ENCODE measurements at regions not wholly inside any gene's neighbourhood (a gene's known extent, or its start where the extent isn't known, plus 50 kb on each side); places are given as distances from the start of the nearest gene placed in this dataset.

GRCh38 chr4:27366104-27366823, 505.6 kb downstream of the STIM2 start:
- Mint-ChIP-seq H3K4me1 (ENCODE audit: unreplicated experiment) (no peaks in the 10 kb centered on the region), H3K36me3 (no peaks in the 10 kb centered on the region), H3K27ac (no peak overlapping the region), H3K4me3 (no peak overlapping the region), H3K27me3 (no peaks in the 10 kb centered on the region), H3K9me3 (no peaks in the 10 kb centered on the region)
- TF ChIP-seq CTCF (conservative IDR thresholded peaks at IDR 0.05): no peak
- DNase-seq (ENCODE audit: extremely low spot score, unreplicated experiment): no peak

GRCh38 chr4:27368781-27369180, 508.1 kb downstream of the STIM2 start:
- Mint-ChIP-seq H3K27ac (no peak overlapping the region), H3K4me1 (ENCODE audit: unreplicated experiment) (no peaks in the 10 kb centered on the region), H3K36me3 (no peaks in the 10 kb centered on the region), H3K4me3 (no peak overlapping the region), H3K9me3 (no peaks in the 10 kb centered on the region), H3K27me3 (no peaks in the 10 kb centered on the region)
- DNase-seq (ENCODE audit: extremely low spot score, unreplicated experiment): no peak
- no peak for TF ChIP-seq CTCF (conservative IDR thresholded peaks at IDR 0.05)

DNA sequence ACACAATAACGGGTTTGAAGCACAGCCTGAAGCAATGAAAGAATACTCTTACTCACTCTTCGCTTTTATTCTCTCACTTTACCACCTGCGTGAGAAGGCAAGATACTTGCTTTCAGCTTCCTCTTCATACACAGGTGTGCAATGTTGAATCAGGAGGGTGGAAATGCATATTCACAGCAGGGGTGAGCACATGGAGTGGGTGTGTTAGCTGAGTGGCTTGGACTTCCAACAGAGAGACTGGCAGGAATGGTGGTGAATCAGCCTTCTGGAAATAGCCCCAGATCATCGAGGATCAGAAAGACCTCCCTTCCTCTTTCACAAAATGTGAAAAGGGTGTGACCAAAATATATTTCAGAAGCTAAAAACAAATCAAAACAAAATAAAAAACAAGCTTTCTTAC, 521.2 kb downstream of the STIM2 start:
- DNase-seq (ENCODE audit: extremely low spot score, unreplicated experiment): no peak
- Mint-ChIP-seq H3K27me3 (no peaks in the 10 kb centered on the region), H3K4me3 (no peak overlapping the region), H3K36me3 (no peaks in the 10 kb centered on the region), H3K9me3 (no peaks in the 10 kb centered on the region), H3K4me1 (ENCODE audit: unreplicated experiment) (no peaks in the 10 kb centered on the region), H3K27ac (no peak overlapping the region)
- no peak for TF ChIP-seq CTCF (conservative IDR thresholded peaks at IDR 0.05)

DNA sequence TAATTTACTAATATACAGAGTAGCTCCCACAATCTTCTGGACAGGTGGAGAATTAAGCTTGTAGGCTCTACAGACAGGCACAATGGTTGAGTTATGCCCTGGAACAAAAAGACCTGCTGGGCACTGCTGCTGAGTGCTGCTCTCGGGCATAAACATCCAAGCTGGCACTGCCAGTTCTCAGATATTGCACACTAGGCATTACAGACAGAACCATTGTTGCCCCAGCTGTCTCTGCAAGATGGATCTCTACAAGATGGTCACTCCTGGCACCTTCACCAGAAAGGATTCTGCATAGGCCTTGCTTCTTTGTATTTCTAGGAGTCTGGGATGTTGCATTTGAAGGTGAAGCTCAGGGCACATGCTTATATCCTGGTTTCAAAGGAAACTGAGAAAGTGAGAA, 527.1 kb downstream of the STIM2 start:
- H3K27me3 Mint-ChIP-seq: no peaks in the 10 kb centered on the region
- no peak overlapping the region for H3K27ac Mint-ChIP-seq
- H3K4me1 Mint-ChIP-seq (ENCODE audit: unreplicated experiment): no peaks in the 10 kb centered on the region
- H3K9me3 Mint-ChIP-seq: no peaks in the 10 kb centered on the region
- TF ChIP-seq CTCF (conservative IDR thresholded peaks at IDR 0.05): no peak
- DNase-seq (ENCODE audit: extremely low spot score, unreplicated experiment): no peak
- no peaks in the 10 kb centered on the region for H3K36me3 Mint-ChIP-seq
- no peak overlapping the region for H3K4me3 Mint-ChIP-seq

DNA sequence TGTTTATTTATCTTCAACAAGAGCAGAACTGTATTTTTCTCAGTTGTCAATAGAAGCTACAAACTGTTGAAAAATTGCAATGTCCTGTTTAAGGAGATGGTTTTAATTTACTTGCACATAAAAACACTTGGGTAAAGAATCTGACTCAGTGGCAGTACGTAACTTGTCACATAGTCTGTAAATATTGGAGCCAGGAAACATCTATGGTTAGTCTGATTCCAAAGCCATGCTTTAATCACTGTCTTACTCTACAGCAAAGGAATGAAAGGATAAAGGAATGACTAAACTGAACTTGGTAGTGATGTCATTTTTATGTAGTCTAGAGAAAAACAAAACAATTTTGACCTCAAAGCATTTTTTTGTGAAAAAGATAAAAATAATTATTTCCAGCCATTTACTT, 537.2 kb downstream of the STIM2 start:
- H3K27me3 Mint-ChIP-seq: no peaks in the 10 kb centered on the region
- no peaks in the 10 kb centered on the region for H3K4me1 Mint-ChIP-seq (ENCODE audit: unreplicated experiment)
- DNase-seq (ENCODE audit: extremely low spot score, unreplicated experiment): no peak
- no peak for TF ChIP-seq CTCF (conservative IDR thresholded peaks at IDR 0.05)
- no peaks in the 10 kb centered on the region for H3K9me3 Mint-ChIP-seq
- H3K4me3 Mint-ChIP-seq: no peak overlapping the region
- no peaks in the 10 kb centered on the region for H3K36me3 Mint-ChIP-seq
- no peak overlapping the region for H3K27ac Mint-ChIP-seq

Data from type B pancreatic cell (in vitro differentiated cells).